GM19467 (cell line): ENCODE measurements at regions not wholly inside any gene's neighbourhood (a gene's known extent, or its start where the extent isn't known, plus 50 kb on each side); places are given as distances from the start of the nearest gene placed in this dataset.

Experiments used
- ATAC-seq: cut with Tn5 transposase; IDR thresholded peaks from one replicate; pipeline ENCODE4 v1.9.1; 2021; ENCODE audit warnings: mild to moderate bottlenecking, moderate library complexity; ENCODE audit not compliant: unreplicated experiment

DNA sequence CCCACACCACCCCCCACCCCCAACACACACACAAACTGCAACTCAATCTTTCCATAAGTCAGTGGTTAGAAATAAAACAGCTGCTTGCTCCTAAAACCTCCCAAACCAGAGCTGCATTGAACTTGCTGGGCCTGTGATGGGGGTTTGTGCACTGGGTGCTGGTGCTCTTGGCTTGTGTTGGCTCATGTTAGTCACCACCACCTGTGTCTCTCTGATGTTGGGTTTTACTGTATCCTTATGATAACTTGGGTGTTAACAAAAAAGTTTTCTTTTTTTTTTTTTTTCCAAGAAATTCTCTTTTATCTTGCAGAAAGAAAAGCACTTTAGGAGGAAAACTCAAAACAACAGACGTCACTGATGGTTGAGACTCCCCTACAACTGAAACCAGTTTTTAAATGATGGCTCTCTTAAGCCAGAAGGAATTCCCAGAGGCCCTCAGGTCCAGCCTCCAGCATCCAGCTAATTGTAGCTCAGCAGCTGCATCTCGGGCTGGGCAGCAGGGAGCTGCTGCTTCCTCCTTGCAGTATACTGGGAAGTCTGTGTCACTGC is 79.9 kb upstream of the DRD2 start:
- no peak for ATAC-seq

- ATAC-seq, result no peak
Observed at GRCh38 chr11:113554526-113554925, 79.3 kb upstream of the DRD2 start.

DNA sequence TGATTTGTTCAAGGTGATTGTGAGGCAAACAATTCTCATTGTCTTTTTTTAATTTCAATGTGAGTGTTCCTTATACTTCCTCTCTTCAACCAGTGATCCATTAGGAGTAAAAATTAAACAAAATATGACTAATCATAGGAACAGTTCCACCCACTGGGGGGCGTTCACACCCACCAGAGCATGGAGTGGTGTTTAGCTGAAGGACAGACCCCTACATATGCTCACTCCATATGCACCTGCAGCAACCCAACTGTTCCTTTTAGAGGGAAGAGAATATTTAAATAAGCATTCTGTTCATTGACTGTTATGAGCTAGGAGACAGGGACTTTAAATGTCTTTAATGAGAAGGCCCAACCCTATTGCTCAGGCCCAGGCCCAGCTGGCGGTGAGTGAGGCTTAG is 78.7 kb upstream of the DRD2 start:
- no peak for ATAC-seq

DNA sequence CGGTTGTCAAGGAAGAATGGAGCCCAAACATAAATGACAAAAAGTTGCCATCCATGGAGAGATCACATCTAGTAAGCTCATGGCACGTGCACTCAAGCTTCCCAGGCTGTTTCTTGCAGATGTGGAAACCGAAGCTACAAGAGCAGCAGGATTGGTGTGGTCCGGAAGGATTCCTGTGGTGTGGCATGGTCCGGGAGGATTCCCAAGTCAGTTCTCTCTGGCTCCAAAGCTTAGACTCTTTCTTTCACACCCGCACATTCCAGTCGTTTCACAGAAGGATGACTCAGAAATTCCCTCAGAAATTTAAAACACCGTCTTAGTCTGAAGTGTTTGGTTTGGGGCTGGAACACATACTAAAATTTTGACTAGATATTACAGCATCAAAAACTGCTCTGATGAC is 78.0 kb upstream of the DRD2 start:
- no peak for ATAC-seq

DNA sequence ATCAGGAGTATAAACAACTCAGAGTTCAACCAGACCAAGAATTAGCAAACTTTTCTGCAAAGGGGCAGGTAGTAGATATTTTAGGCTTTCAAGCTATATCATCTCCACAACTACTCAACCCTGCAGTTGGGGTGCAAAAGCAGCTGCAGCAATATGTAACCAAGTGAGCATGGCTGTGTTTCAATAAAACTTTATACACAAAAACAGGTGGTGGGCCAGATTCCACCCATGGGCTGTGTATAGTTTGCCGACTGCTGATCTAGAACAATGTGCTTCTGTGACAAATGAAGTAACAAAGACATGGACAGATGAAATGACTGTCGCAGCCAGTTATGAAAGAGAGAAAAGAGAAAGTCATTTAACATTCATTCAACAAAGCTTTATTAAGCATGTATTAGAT is 77.1 kb upstream of the DRD2 start:
- ATAC-seq, result no peak

- ATAC-seq, result no peak
Observed at GRCh38 chr11:113551645-113552044, 76.4 kb upstream of the DRD2 start.

DNA sequence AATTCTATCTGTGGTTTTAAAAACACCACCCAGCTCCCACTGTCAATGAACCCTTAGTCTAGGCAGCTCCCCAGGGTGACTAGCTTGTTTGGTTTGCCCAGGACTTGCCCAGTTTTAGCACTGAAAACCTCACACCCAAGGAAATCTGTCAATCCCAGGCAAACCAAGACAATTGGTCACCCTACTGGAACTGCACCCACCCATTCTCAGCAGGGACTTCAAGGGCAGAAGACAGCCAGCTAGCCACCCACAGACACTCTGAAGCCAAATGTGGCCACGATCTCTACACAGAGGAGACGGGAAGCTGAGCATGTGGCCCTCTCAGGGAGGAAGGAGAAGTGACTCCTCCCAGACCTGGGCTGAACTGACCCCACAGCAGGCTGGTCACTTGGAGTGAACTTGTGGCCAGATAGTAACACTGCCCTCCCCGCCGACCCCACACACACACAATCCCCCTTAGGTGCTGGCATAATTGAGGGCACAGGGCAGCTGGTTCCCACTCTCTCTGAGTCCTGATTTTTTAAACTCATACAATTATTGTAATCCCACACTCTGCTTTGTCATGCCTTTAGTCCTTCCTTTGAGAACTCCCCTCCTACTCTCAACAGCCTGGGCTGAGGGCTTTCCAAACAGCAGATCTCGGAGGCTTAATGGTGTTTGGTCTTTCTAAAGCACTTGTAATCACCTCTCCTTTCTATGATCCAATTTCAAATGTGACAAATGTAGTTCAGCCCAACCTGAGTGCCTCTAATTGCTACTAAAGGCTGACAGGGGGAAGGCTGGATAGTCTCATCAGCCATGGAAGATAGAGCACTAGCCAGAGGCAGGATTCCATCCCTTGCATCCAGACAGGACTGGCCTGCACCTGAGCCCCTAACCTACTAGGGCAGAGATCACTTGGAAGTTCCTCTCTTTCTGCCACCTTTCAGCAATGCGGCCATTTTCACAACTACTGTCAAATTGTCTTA is 74.7 kb upstream of the DRD2 start:
- ATAC-seq, result no peak

GRCh38 chr11:113549061-113549460 is 73.9 kb upstream of the DRD2 start:
- no peak for ATAC-seq

GRCh38 chr11:113547739-113548138 is 72.5 kb upstream of the DRD2 start:
- ATAC-seq, result no peak

DNA sequence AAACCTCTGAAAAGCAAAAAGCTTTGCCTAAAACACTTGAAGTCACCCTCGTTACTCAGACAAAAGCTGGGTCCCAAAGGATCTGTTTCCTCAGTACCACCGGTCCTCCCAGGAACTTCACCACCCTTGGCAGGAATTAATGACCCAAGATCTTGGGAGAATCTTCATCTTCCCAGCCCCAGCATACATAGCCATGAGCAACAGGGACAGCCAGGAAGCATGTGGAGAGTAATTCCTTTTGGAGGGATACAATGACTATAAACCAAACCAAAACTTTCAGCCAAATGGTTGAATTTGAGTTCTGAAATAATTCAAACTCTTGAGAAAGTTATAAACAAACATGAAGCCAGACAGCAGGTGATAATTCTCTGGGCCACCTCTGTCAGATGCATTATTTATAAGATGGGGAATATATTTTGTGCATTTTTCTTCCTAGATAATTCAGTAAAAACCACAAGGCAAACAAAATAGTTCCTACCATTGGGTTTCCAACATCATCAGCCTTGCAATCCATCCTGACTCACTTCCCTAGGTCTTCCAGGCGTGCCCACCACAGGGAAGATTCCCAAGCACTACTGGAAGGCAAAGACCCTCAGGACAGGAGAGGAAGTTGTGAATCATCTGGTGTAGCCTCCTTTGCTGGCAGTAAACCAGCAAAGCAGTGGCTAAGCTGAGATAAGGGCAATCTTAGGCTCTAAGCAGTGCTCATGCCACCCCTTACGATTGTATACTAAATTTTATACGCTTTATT is 71.7 kb upstream of the DRD2 start:
- ATAC-seq, result no peak

DNA sequence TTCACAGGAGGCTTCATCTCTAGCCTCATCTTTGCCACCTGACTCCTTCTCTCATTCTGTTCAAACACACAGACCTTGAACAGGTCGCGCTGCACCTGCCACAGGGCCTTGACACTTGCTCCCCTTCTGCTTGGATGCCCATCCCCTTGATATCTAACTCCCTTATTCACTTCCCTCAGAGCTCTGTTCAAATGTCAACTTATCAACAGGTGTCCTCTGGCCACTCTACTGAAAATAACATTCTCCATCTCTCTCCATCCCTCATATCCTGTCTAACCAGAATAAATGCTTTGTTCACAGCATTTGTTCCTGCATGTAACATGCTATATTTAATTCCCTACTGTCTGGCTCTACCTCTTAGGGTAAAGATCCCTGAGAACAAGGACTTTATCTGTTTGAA is 67.2 kb upstream of the DRD2 start:
- ATAC-seq, result no peak

DNA sequence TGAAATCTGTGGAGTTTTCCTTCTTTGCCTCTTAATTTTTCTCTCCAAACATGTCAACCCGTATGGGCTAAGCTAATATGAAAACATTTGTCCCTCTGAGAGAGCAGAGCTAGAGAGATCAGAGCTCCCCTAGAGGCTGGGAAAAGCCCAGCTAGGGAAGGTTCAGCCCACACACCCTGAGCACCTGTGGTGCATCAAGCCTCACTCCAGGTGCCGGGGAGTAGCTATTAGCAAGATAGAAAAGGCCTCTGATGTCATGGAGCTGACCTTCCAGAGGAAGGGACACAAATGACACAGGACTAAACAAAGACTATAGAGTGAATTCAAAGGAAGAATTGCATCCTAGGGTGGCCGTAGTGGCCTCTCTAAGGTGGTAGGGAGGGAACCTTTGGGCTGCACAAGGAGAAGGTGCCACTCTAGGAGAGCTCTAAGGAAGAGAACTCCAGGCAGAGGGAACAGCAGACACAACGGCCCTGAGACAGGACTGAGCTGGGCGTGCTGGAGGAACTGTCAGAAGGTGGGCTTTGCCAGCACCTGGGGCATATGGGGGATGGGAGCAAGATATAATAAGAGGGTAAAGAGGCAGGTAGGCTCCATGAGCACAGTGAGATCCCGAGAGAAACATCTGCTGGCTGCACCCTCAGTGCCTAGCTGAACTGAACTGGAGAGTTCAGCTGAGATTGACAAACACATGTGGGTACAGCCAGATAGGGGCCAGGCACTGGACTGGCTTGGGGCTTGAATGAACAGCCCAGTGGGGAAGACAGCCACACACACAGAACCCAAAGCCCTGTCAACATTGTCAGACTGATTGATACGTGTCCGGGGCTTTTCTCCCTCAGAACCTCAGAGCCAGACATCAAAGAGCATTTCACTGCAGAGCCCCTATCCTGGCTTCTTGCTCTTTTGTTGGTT is 65.5 kb upstream of the DRD2 start:
- no peak for ATAC-seq

GRCh38 chr11:113538451-113539412 is 63.5 kb upstream of the DRD2 start:
- no peak for ATAC-seq

DNA sequence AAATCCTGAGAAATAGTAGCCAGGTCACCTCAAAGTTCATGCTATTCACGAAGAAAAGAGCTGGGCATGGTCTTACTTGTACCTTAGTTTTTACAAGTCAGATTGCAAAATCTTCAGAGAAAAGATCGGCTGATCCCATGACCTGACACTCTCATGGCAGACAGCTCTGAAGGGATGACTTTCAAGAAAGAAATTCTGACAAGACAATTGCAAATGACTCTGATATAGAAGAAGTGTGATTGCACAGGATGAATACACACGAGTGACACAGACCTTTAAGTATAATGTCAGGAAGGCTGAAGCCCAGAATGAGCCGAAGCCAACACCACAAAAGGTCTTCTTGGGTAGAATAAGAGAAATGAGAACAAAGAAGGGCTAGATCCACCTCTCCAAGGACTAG is 59.4 kb upstream of the DRD2 start:
- ATAC-seq, result no peak

DNA sequence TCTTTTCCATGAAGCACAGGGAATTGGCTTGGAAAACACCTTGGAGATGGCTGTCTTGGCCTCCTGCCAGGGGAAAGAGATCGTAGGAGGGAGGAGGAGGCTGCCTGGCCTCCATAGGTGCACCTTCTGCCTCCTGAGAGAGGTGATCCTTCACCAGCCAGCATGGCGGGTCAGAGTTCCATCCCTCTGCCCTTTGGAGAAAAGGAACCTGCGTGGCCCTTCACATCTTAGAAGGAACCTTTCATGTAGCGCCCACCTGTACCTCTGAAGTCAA is 58.2 kb upstream of the DRD2 start:
- no peak for ATAC-seq

- no peak for ATAC-seq
Observed at GRCh38 chr11:113532697-113533424, 57.7 kb upstream of the DRD2 start.

- ATAC-seq, result no peak
Observed at GRCh38 chr11:113531575-113532451, 56.6 kb upstream of the DRD2 start.

GRCh38 chr11:113531083-113531482 is 55.9 kb upstream of the DRD2 start:
- ATAC-seq, result no peak
